HEK293 (cell line): ENCODE measurements at regions not wholly inside any gene's neighbourhood (a gene's known extent, or its start where the extent isn't known, plus 50 kb on each side); places are given as distances from the start of the nearest gene placed in this dataset.

Experiments used
- CTCF ChIA-PET: fragments of 350-600 bp; formaldehyde crosslinking; extraction: SDS; loops from one replicate; lab custom pipeline; 2021; ENCODE audit warnings: antibody characterized with exemption; lab: Yijun Ruan, JAX
- POLR2A ChIA-PET: fragments of 300-600 bp; formaldehyde crosslinking; extraction: SDS; loops from one replicate; lab custom pipeline; 2020; ENCODE audit warnings: antibody characterized with exemption, inconsistent platforms; lab: Yijun Ruan, JAX
- H3K27ac ChIP-seq: fragments of 200-500 bp; sonication (Bioruptor generic); 2 replicates; pipeline ENCODE4 v1.5.1; 2014; ENCODE audit warnings: low read depth, low read length, control low read depth, inconsistent platforms; ENCODE audit errors: extremely low read depth
- H3K36me3 ChIP-seq, 2 experiments: fragments of 200-500 bp in 1 of 2; sonication (Bioruptor generic) in 1 of 2; 1 replicate in 1 of 2; 2 replicates in 1 of 2; pipeline ENCODE4 v1.5.1; 2014 to 2017; ENCODE audit warnings: inconsistent platforms in 2 of 2, low read length in 2 of 2; ENCODE audit not compliant: control insufficient read depth in 2 of 2, insufficient read depth in 1 of 2
- H3K4me1 ChIP-seq: fragments of 200-500 bp; sonication (Bioruptor generic); 2 replicates; pipeline ENCODE4 v1.5.1; 2014; ENCODE audit warnings: mild to moderate bottlenecking, low read length, inconsistent platforms; ENCODE audit not compliant: control insufficient read depth, insufficient read depth
- H3K4me3 ChIP-seq: 2 replicates; pipeline ENCODE4 v1.5.1; 2011; ENCODE audit warnings: low read depth, mild to moderate bottlenecking, control low read depth, low read length, moderate library complexity
- H3K9me3 ChIP-seq: fragments of 200-500 bp; sonication (Bioruptor generic); 2 replicates; pipeline ENCODE4 v1.5.1; 2014; ENCODE audit warnings: low read depth, low read length, inconsistent platforms; ENCODE audit not compliant: control insufficient read depth, insufficient read depth
- ATF2 ChIP-seq: fragments of 450-650 bp; formaldehyde crosslinking; IDR thresholded peaks from 2 replicates; pipeline ENCODE4 v1.5.1; 2016; ENCODE audit warnings: missing biosample characterization, missing genetic modification characterization, low read depth
- GLI4 ChIP-seq: fragments of 450-650 bp; formaldehyde crosslinking; IDR thresholded peaks from 2 replicates; pipeline ENCODE4 v1.5.1; 2016; ENCODE audit warnings: missing biosample characterization, missing genetic modification characterization
- GLIS2 ChIP-seq: fragments of 450-650 bp; formaldehyde crosslinking; IDR thresholded peaks from 2 replicates; pipeline ENCODE4 v1.5.1; 2016; ENCODE audit warnings: missing biosample characterization, missing genetic modification characterization
- HIC1 ChIP-seq: fragments of 450-650 bp; formaldehyde crosslinking; IDR thresholded peaks from 2 replicates; pipeline ENCODE4 v1.5.1; 2016; ENCODE audit warnings: missing biosample characterization, missing genetic modification characterization
- OSR2 ChIP-seq: fragments of 450-650 bp; formaldehyde crosslinking; IDR thresholded peaks from 2 replicates; pipeline ENCODE4 v1.5.1; 2016; ENCODE audit warnings: missing biosample characterization, missing genetic modification characterization
- OVOL3 ChIP-seq: fragments of 450-650 bp; formaldehyde crosslinking; IDR thresholded peaks from 2 replicates; pipeline ENCODE4 v1.5.1; 2016; ENCODE audit warnings: missing biosample characterization, missing genetic modification characterization
- SP7 ChIP-seq: fragments of 450-650 bp; formaldehyde crosslinking; IDR thresholded peaks from 2 replicates; pipeline ENCODE4 v1.5.1; 2016; ENCODE audit warnings: missing biosample characterization, missing genetic modification characterization
- YY2 ChIP-seq: fragments of 450-650 bp; formaldehyde crosslinking; IDR thresholded peaks from 2 replicates; pipeline ENCODE4 v1.5.1; 2016; ENCODE audit warnings: missing biosample characterization, missing genetic modification characterization
- ZNF132 ChIP-seq: fragments of 450-650 bp; formaldehyde crosslinking; IDR thresholded peaks from 2 replicates; pipeline ENCODE4 v1.5.1; 2017; ENCODE audit warnings: missing biosample characterization, missing genetic modification characterization, borderline replicate concordance
- ZNF138 ChIP-seq: fragments of 450-650 bp; formaldehyde crosslinking; IDR thresholded peaks from 2 replicates; pipeline ENCODE4 v1.5.1; 2016; ENCODE audit warnings: missing biosample characterization, missing genetic modification characterization, borderline replicate concordance
- ZNF155 ChIP-seq: fragments of 450-650 bp; formaldehyde crosslinking; IDR thresholded peaks from 2 replicates; pipeline ENCODE4 v1.5.1; 2016; ENCODE audit warnings: missing biosample characterization, missing genetic modification characterization
- ZNF157 ChIP-seq: fragments of 450-650 bp; formaldehyde crosslinking; IDR thresholded peaks from 2 replicates; pipeline ENCODE4 v1.5.1; 2016; ENCODE audit warnings: missing biosample characterization, missing genetic modification characterization
- ZNF23 ChIP-seq: fragments of 450-650 bp; formaldehyde crosslinking; IDR thresholded peaks from 2 replicates; pipeline ENCODE4 v1.5.1; 2016; ENCODE audit warnings: missing biosample characterization, missing genetic modification characterization, borderline replicate concordance
- ZNF292 ChIP-seq: fragments of 450-650 bp; formaldehyde crosslinking; IDR thresholded peaks from 2 replicates; pipeline ENCODE4 v1.5.1; 2016; ENCODE audit warnings: low read depth, missing biosample characterization, missing genetic modification characterization, borderline replicate concordance
- ZNF354C ChIP-seq: fragments of 450-650 bp; formaldehyde crosslinking; IDR thresholded peaks from 2 replicates; pipeline ENCODE4 v1.5.1; 2016; ENCODE audit warnings: missing biosample characterization, missing genetic modification characterization, low read depth, borderline replicate concordance
- ZNF362 ChIP-seq: fragments of 450-650 bp; formaldehyde crosslinking; IDR thresholded peaks from 2 replicates; pipeline ENCODE4 v1.5.1; 2016; ENCODE audit warnings: missing biosample characterization, missing genetic modification characterization
- ZNF398 ChIP-seq: fragments of 450-650 bp; formaldehyde crosslinking; IDR thresholded peaks from 2 replicates; pipeline ENCODE4 v1.5.1; 2017; ENCODE audit warnings: missing biosample characterization, missing genetic modification characterization
- ZNF423 ChIP-seq: fragments of 450-650 bp; formaldehyde crosslinking; IDR thresholded peaks from 2 replicates; pipeline ENCODE4 v1.5.1; 2016; ENCODE audit warnings: missing biosample characterization, missing genetic modification characterization
- ZNF48 ChIP-seq: fragments of 450-650 bp; formaldehyde crosslinking; IDR thresholded peaks from 2 replicates; pipeline ENCODE4 v1.5.1; 2016; ENCODE audit warnings: missing biosample characterization, missing genetic modification characterization
- ZNF621 ChIP-seq: fragments of 450-650 bp; formaldehyde crosslinking; IDR thresholded peaks from 2 replicates; pipeline ENCODE4 v1.5.1; 2017; ENCODE audit warnings: missing biosample characterization, missing genetic modification characterization
- ZNF658 ChIP-seq: fragments of 450-650 bp; formaldehyde crosslinking; IDR thresholded peaks from 2 replicates; pipeline ENCODE4; 2016; ENCODE audit warnings: missing biosample characterization, missing genetic modification characterization
- ZNF664 ChIP-seq: fragments of 450-650 bp; formaldehyde crosslinking; IDR thresholded peaks from 2 replicates; pipeline ENCODE4 v1.5.1; 2016; ENCODE audit warnings: missing biosample characterization, missing genetic modification characterization
- ZNF701 ChIP-seq: fragments of 450-650 bp; formaldehyde crosslinking; IDR thresholded peaks from 2 replicates; pipeline ENCODE4 v1.5.1; 2016; ENCODE audit warnings: missing biosample characterization, missing genetic modification characterization
- ZNF791 ChIP-seq: fragments of 450-650 bp; formaldehyde crosslinking; IDR thresholded peaks from 2 replicates; pipeline ENCODE4 v1.5.1; 2016; ENCODE audit warnings: missing biosample characterization, missing genetic modification characterization

GRCh38 chr9:18296702-18297055 is 177.3 kb upstream of the ADAMTSL1 start:
- Histone ChIP-seq H3K27ac (no peak overlapping the region), H3K4me1 (peaks cover 4% of the 10 kb centered on the region; the same call in 1 of the 2 replicates), H3K9me3 (no peaks in the 10 kb centered on the region), H3K36me3 (no peaks in the 10 kb centered on the region), H3K4me3 (no peak overlapping the region)
- POLR2A ChIA-PET = no interaction called here
- CTCF ChIA-PET = interaction anchor here (0.8 kb wide), 1 partner anchor 42 kb away, joined by 6 read pairs; no protein-coding TSS in a partner anchor
- no peak for TF ChIP-seq ZNF701
- TF ChIP-seq ZNF398 (tag by site-specific recombination) = no peak
- TF ChIP-seq ZNF664 (tag by site-specific recombination) = no peak
- no peak for TF ChIP-seq ZNF48 (tag by site-specific recombination)
- no peak for TF ChIP-seq ZNF791
- no peak for TF ChIP-seq ZNF423 (tag by site-specific recombination)
- TF ChIP-seq SP7 (tag by site-specific recombination) = no peak
- no peak for TF ChIP-seq ZNF658 (tag by site-specific recombination)
- TF ChIP-seq ZNF292 (tag by site-specific recombination) = no peak
- TF ChIP-seq OSR2 = no peak
- no peak for TF ChIP-seq ZNF23

- CTCF ChIA-PET = interaction anchor here (0.6 to 0.8 kb wide), 2 partner anchors 130 to 145 kb away, joined by 3 read pairs; no protein-coding TSS in a partner anchor
- H3K4me1 ChIP-seq = peaks cover 4% of the 10 kb centered on the region; the same call in 1 of the 2 replicates
- no peak overlapping the region for H3K27ac ChIP-seq
- POLR2A ChIA-PET = no interaction called here
- no peaks in the 10 kb centered on the region for H3K36me3 ChIP-seq
- H3K4me3 ChIP-seq = no peak overlapping the region
- H3K9me3 ChIP-seq = no peaks in the 10 kb centered on the region
- TF ChIP-seq ZNF362 (no peak), ZNF791 (no peak), ZNF138 (tag by site-specific recombination) (no peak), ZNF155 (tag by site-specific recombination) (no peak)
Measured at GRCh38 chr9:18297056-18297841, 176.7 kb upstream of the ADAMTSL1 start.

GRCh38 chr9:18299449-18299848 is 174.5 kb upstream of the ADAMTSL1 start:
- CTCF ChIA-PET = interaction anchor here (0.6 to 1.4 kb wide), 5 partner anchors 9 to 156 kb away, joined by 3 to 4 read pairs (median 3); no protein-coding TSS in a partner anchor
- H3K36me3 ChIP-seq = no peaks in the 10 kb centered on the region
- no peak overlapping the region for H3K27ac ChIP-seq
- H3K4me1 ChIP-seq = peaks cover 4% of the 10 kb centered on the region; the same call in 1 of the 2 replicates
- H3K9me3 ChIP-seq = no peaks in the 10 kb centered on the region
- no peak overlapping the region for H3K4me3 ChIP-seq
- POLR2A ChIA-PET = no interaction called here
- TF ChIP-seq ZNF354C (tag by site-specific recombination) (no peak), ZNF621 (tag by site-specific recombination) (no peak), ZNF138 (tag by site-specific recombination) (no peak), OVOL3 (no peak), YY2 (tag by site-specific recombination) (no peak), HIC1 (tag by site-specific recombination) (no peak), GLIS2 (tag by site-specific recombination) (no peak), ATF2 (tag by site-specific recombination) (no peak), GLI4 (tag by site-specific recombination) (no peak), ZNF132 (no peak), ZNF157 (tag by site-specific recombination) (no peak)
